ENCODE measurements at regions not wholly inside any gene's neighbourhood (a gene's known extent, or its start where the extent isn't known, plus 50 kb on each side); places are given as distances from the start of the nearest gene placed in this dataset.
A peak's percentile ranks its signal among the peaks of the same experiment; 100 is the strongest.

GRCh38 chr5:124399426-124399961 lies 346.9 kb downstream of the ZNF608 start:
- Histone ChIP-seq H3K9ac (replicated peaks; ENCODE audit: extremely low read depth, insufficient read depth, low read length) (no peak overlapping the region), H4K20me1 (replicated peaks; ENCODE audit: control insufficient read depth, extremely low read depth, insufficient read depth, low read length) (no peaks in the 10 kb centered on the region), H3K4me2 (ENCODE audit: insufficient read depth, low read length) (no peak overlapping the region), H3K9me3 (replicated peaks; ENCODE audit: control insufficient read depth, insufficient read depth, low read length) (no peaks in the 10 kb centered on the region), H3K79me2 (ENCODE audit: control insufficient read depth, insufficient read depth, low read length) (no peaks in the 10 kb centered on the region), H3K27ac (ENCODE audit: insufficient read depth, low read depth, low read length) (no peak overlapping the region), H2AFZ (ENCODE audit: low read depth, low read length) (no peak overlapping the region), H3K36me3 (ENCODE audit: control insufficient read depth in 2 of 2, extremely low read depth in 1 of 2, insufficient read depth in 2 of 2, low read length in 2 of 2) (no peaks in the 10 kb centered on the region), H3K9me1 (replicated peaks; ENCODE audit: control insufficient read depth, extremely low read depth, insufficient read depth, low read length) (no peaks in the 10 kb centered on the region), H3K27me3 (ENCODE audit: control insufficient read depth in 2 of 2, insufficient read depth in 2 of 2, low read length in 2 of 2) (peaks cover 0 to 3% of the 10 kb centered on the region in 2 experiments), H3K4me3 (replicated peaks in 1 of 3; ENCODE audit: insufficient read depth in 1 of 3, low read depth in 1 of 3, low read length in 3 of 3) (no peak overlapping the region), H3K4me1 (ENCODE audit: control insufficient read depth, extremely low read depth, insufficient read depth, low read length) (no peaks in the 10 kb centered on the region)
- intact Hi-C loops (cut with micrococcal nuclease) (no loop called here), dilution Hi-C loops (cut with MboI; ENCODE audit: extremely low pct_ligation_motif_present, low sequenced_read_pairs) (no loop called here)
- CTCF ChIA-PET, result no interaction called here
- POLR2A ChIA-PET, result no interaction called here
- peak; percentile 24 for DNase-seq (ENCODE audit: low read depth, low spot score)
- TF ChIP-seq GATA2 (IDR thresholded peaks at IDR 0.05; ENCODE audit: insufficient read depth, insufficient read length, low read depth, low read length) (no peak), MYC (IDR thresholded peaks at IDR 0.05; ENCODE audit: low read depth, low read length) (no peak), CTCF (IDR thresholded peaks at IDR 0.05; ENCODE audit: extremely low read depth in 1 of 2, insufficient read depth in 1 of 2, low read depth in 1 of 2, low read length in 2 of 2) (no peak), POLR2A (IDR thresholded peaks at IDR 0.05; ENCODE audit: low read depth, low read length) (no peak), EZH2 (IDR thresholded peaks at IDR 0.05; ENCODE audit: borderline replicate concordance, low read depth, low read length, severe bottlenecking) (no peak), POLR2AphosphoS5 (IDR thresholded peaks at IDR 0.05; ENCODE audit: insufficient read depth, low read depth, low read length) (no peak), FOS (IDR thresholded peaks at IDR 0.05; ENCODE audit: borderline replicate concordance, insufficient read depth, low read length) (no peak), JUN (IDR thresholded peaks at IDR 0.05; ENCODE audit: borderline replicate concordance, insufficient read depth, insufficient read length, low read depth) (no peak)
- TF ChIP-seq, protein P1, sequence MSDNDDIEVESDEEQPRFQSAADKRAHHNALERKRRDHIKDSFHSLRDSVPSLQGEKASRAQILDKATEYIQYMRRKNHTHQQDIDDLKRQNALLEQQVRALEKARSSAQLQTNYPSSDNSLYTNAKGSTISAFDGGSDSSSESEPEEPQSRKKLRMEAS (IDR thresholded peaks at IDR 0.05; ENCODE audit: insufficient read depth, insufficient read length), result no peak
- no peak for FAIRE-seq
- no TSS peak for BruUV-seq (replicated peaks)

Data from endothelial cell of umbilical vein (primary cell).